ENCODE measurements at regions not wholly inside any gene's neighbourhood (a gene's known extent, or its start where the extent isn't known, plus 50 kb on each side); places are given as distances from the start of the nearest gene placed in this dataset.

DNA sequence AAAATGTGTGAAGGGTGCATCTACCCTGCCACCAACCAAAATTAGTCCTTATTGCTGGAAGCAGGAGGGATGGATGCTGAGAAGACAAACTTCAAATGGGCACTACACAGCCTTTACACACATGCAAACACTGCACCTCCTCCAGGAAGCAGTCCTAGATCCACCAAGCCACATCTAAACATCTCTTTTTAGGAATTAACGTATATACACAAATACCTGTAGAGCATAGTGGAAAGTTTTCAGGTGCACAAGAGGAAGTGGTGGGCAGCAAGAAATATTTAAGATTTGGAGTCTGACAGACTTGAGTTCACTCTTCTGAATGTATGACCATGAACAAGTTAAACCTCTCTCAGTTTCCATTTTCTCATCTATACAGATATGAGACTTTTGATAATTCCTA, 456.6 kb upstream of the PROK2 start:
- no peak for FAIRE-seq
- H3K27ac ChIP-seq (ENCODE audit: low read depth, low read length), result no peak overlapping the region
- peaks cover 8% of the 10 kb centered on the region for H3K4me1 Mint-ChIP-seq (ENCODE audit: low read depth, unreplicated experiment)
- peaks cover 3% of the 10 kb centered on the region for H3K4me1 ChIP-seq (ENCODE audit: insufficient read depth, low read length)
- no peaks in the 10 kb centered on the region for H3K36me3 ChIP-seq (ENCODE audit: insufficient read depth, low read length)
- no peak for TF ChIP-seq EZH2 (IDR thresholded peaks at IDR 0.05; ENCODE audit: insufficient read depth, low read length)
- TF ChIP-seq, protein P1, sequence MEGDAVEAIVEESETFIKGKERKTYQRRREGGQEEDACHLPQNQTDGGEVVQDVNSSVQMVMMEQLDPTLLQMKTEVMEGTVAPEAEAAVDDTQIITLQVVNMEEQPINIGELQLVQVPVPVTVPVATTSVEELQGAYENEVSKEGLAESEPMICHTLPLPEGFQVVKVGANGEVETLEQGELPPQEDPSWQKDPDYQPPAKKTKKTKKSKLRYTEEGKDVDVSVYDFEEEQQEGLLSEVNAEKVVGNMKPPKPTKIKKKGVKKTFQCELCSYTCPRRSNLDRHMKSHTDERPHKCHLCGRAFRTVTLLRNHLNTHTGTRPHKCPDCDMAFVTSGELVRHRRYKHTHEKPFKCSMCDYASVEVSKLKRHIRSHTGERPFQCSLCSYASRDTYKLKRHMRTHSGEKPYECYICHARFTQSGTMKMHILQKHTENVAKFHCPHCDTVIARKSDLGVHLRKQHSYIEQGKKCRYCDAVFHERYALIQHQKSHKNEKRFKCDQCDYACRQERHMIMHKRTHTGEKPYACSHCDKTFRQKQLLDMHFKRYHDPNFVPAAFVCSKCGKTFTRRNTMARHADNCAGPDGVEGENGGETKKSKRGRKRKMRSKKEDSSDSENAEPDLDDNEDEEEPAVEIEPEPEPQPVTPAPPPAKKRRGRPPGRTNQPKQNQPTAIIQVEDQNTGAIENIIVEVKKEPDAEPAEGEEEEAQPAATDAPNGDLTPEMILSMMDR (IDR thresholded peaks at IDR 0.05; ENCODE audit: insufficient read depth, low read depth, low read length), result no peak
- no peak overlapping the region for H3K27ac Mint-ChIP-seq (ENCODE audit: unreplicated experiment)
- no peak overlapping the region for H3K4me3 Mint-ChIP-seq (ENCODE audit: unreplicated experiment)
- H3K9me3 Mint-ChIP-seq (ENCODE audit: unreplicated experiment), result peaks cover 12% of the 10 kb centered on the region
- H2AFZ ChIP-seq (ENCODE audit: low read depth, low read length), result no peak overlapping the region
- H3K9ac ChIP-seq (ENCODE audit: low read length), result no peak overlapping the region
- no peaks in the 10 kb centered on the region for H4K20me1 ChIP-seq (ENCODE audit: insufficient read depth, low read length)
- H3K36me3 Mint-ChIP-seq (ENCODE audit: low read depth, unreplicated experiment), result no peaks in the 10 kb centered on the region
- peaks cover 47% of the 10 kb centered on the region for H3K27me3 Mint-ChIP-seq (ENCODE audit: low read depth, unreplicated experiment)
- H3K9me3 ChIP-seq (ENCODE audit: insufficient read depth, low read depth, low read length), result no peaks in the 10 kb centered on the region
- peaks cover 11% of the 10 kb centered on the region for H3K27me3 ChIP-seq (ENCODE audit: insufficient read depth, low read length)
- DNase-seq (ENCODE audit: low read depth), result no peak
- no peak overlapping the region for H3K4me3 ChIP-seq (ENCODE audit: insufficient read depth, low read depth, low read length)
- H3K4me2 ChIP-seq (ENCODE audit: low read length), result no peak overlapping the region
- H3K79me2 ChIP-seq (ENCODE audit: insufficient read depth, low read length), result no peaks in the 10 kb centered on the region

DNA sequence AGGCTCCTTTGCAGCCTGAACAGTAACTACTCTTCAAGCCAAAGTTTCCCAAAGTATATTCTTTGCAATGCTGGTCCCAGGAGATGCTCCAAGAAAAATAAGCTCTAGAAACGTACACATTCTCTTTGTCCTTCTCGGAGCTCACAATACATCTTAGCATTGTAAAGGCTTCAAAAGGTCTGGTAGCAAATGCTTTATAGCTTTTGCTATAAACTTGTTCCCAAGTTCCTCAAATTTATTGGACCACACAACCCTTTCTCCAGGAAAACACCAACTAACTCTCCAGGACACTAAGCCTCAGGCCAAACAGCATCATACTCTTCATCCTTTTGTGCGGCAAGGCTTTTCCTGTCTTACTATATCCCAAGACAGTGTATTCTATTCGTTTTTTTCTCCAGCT, 455.6 kb upstream of the PROK2 start:
- TF ChIP-seq EZH2 (IDR thresholded peaks at IDR 0.05; ENCODE audit: insufficient read depth, low read length), result no peak
- TF ChIP-seq, protein P1 (IDR thresholded peaks at IDR 0.05; ENCODE audit: insufficient read depth, low read depth, low read length), result no peak
- peaks cover 8% of the 10 kb centered on the region for H3K4me1 Mint-ChIP-seq (ENCODE audit: low read depth, unreplicated experiment)
- H3K27ac Mint-ChIP-seq (ENCODE audit: unreplicated experiment), result no peak overlapping the region
- Histone ChIP-seq H3K9me3 (ENCODE audit: insufficient read depth, low read depth, low read length) (no peaks in the 10 kb centered on the region), H3K36me3 (ENCODE audit: insufficient read depth, low read length) (no peaks in the 10 kb centered on the region), H3K4me2 (ENCODE audit: low read length) (no peak overlapping the region), H3K79me2 (ENCODE audit: insufficient read depth, low read length) (no peaks in the 10 kb centered on the region), H4K20me1 (ENCODE audit: insufficient read depth, low read length) (no peaks in the 10 kb centered on the region), H3K27ac (ENCODE audit: low read depth, low read length) (no peak overlapping the region), H3K4me1 (ENCODE audit: insufficient read depth, low read length) (peaks cover 3% of the 10 kb centered on the region), H3K4me3 (ENCODE audit: insufficient read depth, low read depth, low read length) (no peak overlapping the region), H3K9ac (ENCODE audit: low read length) (no peak overlapping the region), H3K27me3 (ENCODE audit: insufficient read depth, low read length) (peaks cover 11% of the 10 kb centered on the region), H2AFZ (ENCODE audit: low read depth, low read length) (no peak overlapping the region)
- DNase-seq (ENCODE audit: low read depth) (no peak), FAIRE-seq (no peak)
- peaks cover 42% of the 10 kb centered on the region for H3K27me3 Mint-ChIP-seq (ENCODE audit: low read depth, unreplicated experiment)
- peaks cover 12% of the 10 kb centered on the region for H3K9me3 Mint-ChIP-seq (ENCODE audit: unreplicated experiment)
- H3K4me3 Mint-ChIP-seq (ENCODE audit: unreplicated experiment), result no peak overlapping the region
- H3K36me3 Mint-ChIP-seq (ENCODE audit: low read depth, unreplicated experiment), result no peaks in the 10 kb centered on the region

DNA sequence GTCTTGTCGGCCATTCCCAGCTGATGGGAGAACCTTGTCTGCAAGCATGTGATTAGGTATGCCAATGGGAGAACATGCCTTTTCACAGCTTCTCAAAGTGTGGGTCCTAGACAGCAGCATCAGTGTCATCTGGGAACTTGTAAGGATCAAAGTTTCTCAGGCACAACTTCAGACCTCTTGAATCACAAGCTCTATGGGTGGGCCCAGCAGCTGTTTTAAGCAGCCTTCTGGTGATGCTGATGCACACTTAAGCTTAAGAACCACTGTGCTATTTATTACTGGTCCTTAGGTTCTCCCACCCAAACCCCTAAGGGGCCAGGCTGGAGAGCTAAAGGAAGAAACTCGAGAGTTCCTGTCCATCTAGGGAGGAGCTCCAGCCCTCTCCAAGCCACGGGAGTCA, 453.9 kb upstream of the PROK2 start:
- no peak overlapping the region for H3K27ac Mint-ChIP-seq (ENCODE audit: unreplicated experiment)
- peaks cover 32% of the 10 kb centered on the region for H3K27me3 Mint-ChIP-seq (ENCODE audit: low read depth, unreplicated experiment)
- H3K36me3 ChIP-seq (ENCODE audit: insufficient read depth, low read length), result no peaks in the 10 kb centered on the region
- DNase-seq (ENCODE audit: low read depth) (no peak), FAIRE-seq (no peak)
- H3K4me1 Mint-ChIP-seq (ENCODE audit: low read depth, unreplicated experiment), result peaks cover 15% of the 10 kb centered on the region
- TF ChIP-seq EZH2 (IDR thresholded peaks at IDR 0.05; ENCODE audit: insufficient read depth, low read length), result no peak
- TF ChIP-seq, protein P1 (IDR thresholded peaks at IDR 0.05; ENCODE audit: insufficient read depth, low read depth, low read length), result no peak
- H3K4me1 ChIP-seq (ENCODE audit: insufficient read depth, low read length), result peaks cover 7% of the 10 kb centered on the region
- H3K27me3 ChIP-seq (ENCODE audit: insufficient read depth, low read length), result peaks cover 11% of the 10 kb centered on the region
- H3K9me3 Mint-ChIP-seq (ENCODE audit: unreplicated experiment), result peaks cover 6% of the 10 kb centered on the region
- no peak overlapping the region for H3K27ac ChIP-seq (ENCODE audit: low read depth, low read length)
- no peak overlapping the region for H2AFZ ChIP-seq (ENCODE audit: low read depth, low read length)
- no peak overlapping the region for H3K4me2 ChIP-seq (ENCODE audit: low read length)
- H3K4me3 Mint-ChIP-seq (ENCODE audit: unreplicated experiment), result no peak overlapping the region
- H3K9ac ChIP-seq (ENCODE audit: low read length), result no peak overlapping the region
- no peak overlapping the region for H3K4me3 ChIP-seq (ENCODE audit: insufficient read depth, low read depth, low read length)
- H3K36me3 Mint-ChIP-seq (ENCODE audit: low read depth, unreplicated experiment), result no peaks in the 10 kb centered on the region
- H3K79me2 ChIP-seq (ENCODE audit: insufficient read depth, low read length), result no peaks in the 10 kb centered on the region
- no peaks in the 10 kb centered on the region for H3K9me3 ChIP-seq (ENCODE audit: insufficient read depth, low read depth, low read length)
- no peaks in the 10 kb centered on the region for H4K20me1 ChIP-seq (ENCODE audit: insufficient read depth, low read length)

Measured in astrocyte (in vitro differentiated cells and primary cell).